ENCODE measurements at regions not wholly inside any gene's neighbourhood (a gene's known extent, or its start where the extent isn't known, plus 50 kb on each side); places are given as distances from the start of the nearest gene placed in this dataset.

- no peak for DNase-seq
Measured at GRCh38 chr15:35151381-35151780, 66.3 kb upstream of the NANOGP8 start.

- no peak for DNase-seq
Measured at GRCh38 chr15:35150361-35150760, 65.3 kb upstream of the NANOGP8 start.

- no peak for DNase-seq
Measured at GRCh38 chr15:35145336-35145735, 60.2 kb upstream of the NANOGP8 start.

- DNase-seq, result no peak
Measured at GRCh38 chr15:35142578-35142977, 57.5 kb upstream of the NANOGP8 start.

GRCh38 chr15:35141743-35142471, 56.8 kb upstream of the NANOGP8 start:
- no peak for DNase-seq

- DNase-seq, result no peak
Measured at GRCh38 chr15:35139822-35140221, 54.7 kb upstream of the NANOGP8 start.

GRCh38 chr15:35137190-35137574, 52.1 kb upstream of the NANOGP8 start:
- DNase-seq, result no peak

- DNase-seq, result no peak
Measured at GRCh38 chr15:35136321-35137189, 51.5 kb upstream of the NANOGP8 start.

Measured in retina (tissue), 1 donor.